EH (cell line): ENCODE measurements at regions not wholly inside any gene's neighbourhood (a gene's known extent, or its start where the extent isn't known, plus 50 kb on each side); places are given as distances from the start of the nearest gene placed in this dataset.
"Not testable (repeated sequence)": the region's sequence is repeated elsewhere in the genome, so short reads cannot be mapped to it uniquely, and the experiment has no call there.

ENCODE experiments used
- DNase-seq: peaks from one replicate; pipeline ENCODE4 v3.0.0-alpha.2; 2015; ENCODE audit warnings: low read depth

DNA sequence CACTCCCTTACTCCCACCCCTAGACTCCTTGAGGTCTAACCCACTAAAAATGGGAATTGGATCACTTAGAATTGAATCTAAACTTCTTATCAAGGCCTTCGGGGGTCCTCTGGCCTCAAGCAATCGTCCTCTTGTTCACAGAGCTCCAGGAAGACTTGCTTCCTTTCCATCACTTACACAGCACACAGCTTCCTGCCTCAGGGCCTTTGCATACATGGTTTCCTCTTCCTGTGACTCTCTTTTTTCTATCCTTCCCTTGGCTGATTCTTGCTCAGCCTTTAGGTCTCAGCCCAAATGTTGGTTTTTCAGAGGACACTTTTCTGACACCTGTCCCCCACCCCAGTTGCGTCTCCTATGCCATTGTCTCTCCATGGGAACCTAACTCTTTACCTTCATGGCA, 50.0 kb upstream of the ALDH1B1 start:
- no peak for DNase-seq

DNA sequence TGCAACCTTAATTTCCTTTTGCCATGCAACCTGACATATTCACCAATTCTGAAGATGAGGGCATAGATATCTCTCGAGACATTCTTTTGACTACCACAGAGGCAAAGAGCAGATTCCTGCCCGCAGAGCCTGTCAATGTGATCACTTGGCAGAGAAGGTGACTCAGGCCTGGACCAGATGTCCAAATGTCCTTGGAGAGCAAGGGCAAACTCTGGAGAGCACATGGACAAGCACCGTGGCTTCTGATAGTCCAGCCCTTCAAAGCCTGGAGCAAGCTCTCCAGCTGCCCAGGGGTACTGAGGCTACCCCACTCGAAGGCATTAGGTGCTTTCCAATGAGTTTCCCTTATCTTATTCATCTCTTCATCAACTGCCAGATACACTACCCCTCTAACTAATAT, 50.4 kb upstream of the ALDH1B1 start:
- no peak for DNase-seq

DNA sequence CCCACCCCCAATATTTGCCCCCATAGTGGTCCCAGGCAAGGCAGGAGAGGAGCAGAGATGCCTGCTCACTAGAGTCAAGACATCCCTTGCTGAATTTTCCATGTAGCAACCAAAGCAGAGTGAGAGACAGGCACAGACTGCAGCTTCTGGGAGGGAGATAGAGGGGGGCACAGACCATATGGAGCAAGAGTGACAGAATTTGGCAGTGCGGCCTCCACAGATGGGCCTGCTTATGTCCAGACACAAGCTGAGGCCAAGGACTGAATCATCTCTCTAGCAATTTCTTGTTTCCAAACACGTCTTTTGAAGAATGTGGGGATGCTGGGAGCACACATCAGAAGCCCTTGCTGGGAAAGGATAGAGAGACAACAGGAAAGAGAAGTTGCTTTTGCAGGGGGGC, 53.0 kb upstream of the ALDH1B1 start:
- peak; percentile 45 for DNase-seq

DNA sequence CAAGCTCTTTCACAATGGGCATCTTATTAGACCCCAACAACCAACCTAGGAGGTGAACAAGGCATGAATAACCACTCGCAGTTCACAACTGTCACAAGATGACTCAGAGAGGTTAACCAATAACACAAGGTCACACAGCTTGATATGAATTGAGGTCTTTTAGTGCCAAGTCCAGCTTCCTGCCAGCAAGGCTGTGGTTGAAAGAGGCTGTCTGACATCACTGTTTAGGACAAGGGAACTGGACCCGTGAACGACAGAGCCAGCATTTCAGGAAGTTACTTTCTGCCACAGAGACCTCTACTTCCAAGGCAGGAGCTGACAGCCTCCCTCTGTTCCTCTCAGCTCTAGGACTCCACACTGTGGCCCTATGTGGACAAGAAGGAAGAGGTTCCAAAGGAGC, 53.4 kb upstream of the ALDH1B1 start:
- peak; percentile 64 for DNase-seq

DNA sequence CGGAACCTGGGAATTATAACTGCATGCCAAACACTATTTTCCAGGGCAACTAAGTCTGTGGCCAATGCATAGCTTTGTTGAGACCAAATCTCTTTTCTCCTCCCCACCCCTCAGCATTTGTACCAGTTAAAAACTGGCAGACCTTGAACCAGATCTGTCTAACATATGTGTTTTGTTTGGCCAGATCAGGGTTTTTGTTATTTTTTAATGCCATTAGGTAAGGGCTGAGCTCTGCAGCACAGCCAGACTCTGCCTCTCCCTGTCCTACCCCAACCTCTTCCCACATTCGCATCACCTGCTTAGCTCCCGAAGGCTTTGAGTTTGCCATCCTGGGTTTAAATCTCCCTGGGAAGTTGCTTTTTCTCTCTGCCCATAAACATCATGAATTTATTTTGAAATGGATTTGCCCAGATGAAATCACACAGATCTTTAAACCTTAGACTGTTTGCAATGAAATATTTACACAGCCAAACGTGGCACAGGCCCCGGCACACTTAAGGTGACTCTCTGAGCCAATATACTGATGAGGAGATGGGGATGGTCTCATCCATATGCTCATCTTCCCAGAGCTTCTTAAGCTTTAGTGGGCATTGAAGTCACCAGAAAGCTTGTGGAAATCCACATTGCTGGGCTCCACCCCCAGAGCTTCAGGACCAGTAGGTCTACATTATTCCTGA, 54.0 kb upstream of the ALDH1B1 start:
- DNase-seq = no peak

DNA sequence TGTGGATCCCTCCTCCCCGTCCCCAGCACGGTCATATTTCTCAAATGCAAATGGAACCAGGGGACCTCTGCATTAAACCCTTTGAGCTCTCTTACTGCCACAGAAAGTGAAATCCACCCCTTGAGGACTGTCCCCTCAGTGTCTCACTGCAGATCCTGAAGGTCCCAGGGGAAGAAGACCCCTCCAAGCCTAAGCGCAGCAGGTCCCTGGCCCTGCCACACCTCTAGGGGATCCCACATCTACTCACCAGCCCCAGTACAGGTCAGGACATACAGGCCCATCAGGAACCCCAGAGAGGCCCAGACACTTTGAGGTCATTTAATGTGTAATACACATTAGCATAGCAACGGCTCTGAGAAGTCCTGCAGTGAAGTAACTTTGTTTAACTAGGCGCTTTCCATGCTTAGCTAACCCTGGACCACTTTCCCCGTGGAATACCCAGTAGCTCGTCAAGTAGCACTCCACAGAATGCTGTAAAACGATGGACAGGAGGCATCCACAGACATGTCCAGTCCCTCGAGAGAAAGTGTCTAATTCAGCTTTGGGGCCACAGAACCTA, 54.7 kb upstream of the ALDH1B1 start:
- no peak for DNase-seq

DNA sequence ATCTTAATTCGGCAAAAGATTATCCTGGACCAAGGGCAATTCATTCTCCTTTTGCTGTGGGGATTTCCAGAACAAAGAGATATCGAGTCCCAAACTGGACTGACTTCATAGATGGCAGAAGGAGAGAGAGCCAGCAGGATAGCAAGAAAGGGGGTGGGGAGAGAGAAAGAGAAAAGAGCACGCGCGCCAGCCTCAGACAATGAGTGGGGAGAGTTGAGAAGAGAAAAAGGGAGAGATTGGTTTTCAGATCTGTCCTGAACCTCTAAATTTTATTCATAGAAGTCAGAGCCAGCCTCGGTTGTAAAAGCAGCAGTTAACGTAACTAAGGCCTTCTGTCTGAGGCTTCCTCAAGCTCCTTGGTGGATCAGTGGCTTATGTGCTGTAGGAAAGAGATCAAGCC, 55.3 kb upstream of the ALDH1B1 start:
- DNase-seq = no peak

DNA sequence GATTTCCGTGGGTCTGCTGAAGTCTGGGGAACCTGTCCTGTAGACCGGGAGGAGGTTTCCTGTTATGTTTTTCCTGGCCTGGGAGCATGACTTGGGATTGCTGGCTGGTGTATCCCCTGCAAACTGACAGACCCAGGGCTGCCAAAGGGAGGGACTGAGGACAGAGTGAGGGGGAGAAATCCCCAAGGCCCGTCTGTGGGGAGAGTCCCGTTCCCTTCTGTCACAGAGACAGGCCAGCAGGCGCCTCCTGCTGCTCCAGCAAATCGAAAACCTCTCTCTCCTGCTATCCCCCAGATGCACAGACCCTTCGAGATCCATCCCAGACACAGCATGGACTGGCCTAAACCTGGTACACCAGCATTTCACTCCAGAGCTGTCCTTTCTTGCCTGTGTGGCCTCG, 56.2 kb upstream of the ALDH1B1 start:
- DNase-seq = no peak

DNA sequence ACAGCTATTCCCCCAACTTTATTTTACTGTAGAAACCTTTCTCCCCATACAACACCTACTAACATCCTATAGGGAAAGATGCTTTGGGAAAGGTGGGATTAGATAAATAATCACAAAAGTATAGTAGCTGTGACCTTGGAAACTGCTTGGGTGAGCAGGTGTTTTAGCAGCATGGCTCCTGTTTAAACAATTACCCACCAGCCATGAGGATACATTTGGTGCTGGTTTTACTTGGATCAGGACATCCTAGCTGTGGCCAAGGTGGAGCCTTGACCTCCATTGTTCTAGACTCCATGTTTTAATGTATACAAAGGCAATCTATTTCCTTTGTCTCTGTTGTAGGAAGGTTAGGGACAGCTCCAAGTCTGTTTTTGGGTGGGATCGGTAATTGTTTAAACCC, 56.8 kb upstream of the ALDH1B1 start:
- no peak for DNase-seq

DNA sequence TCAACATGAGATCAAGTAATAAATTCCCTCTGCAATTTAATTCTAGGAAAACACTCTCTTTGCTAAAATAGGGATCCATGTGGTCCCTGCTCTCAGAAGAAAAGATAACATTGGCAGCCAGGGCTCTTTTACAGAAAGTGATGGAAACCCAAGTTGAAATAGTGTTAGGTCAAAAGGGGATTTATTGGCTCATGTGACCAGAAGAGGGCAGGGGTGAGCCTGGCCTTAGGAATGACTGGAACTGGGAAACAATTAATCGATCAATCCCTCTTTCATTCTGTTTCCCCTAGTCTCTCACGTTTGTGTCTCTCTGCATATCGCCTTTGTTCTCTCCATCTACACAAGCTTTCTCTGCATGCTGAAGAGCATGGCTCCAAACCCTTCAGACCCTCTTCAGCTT, 58.3 kb upstream of the ALDH1B1 start:
- DNase-seq = peak; percentile 11

DNA sequence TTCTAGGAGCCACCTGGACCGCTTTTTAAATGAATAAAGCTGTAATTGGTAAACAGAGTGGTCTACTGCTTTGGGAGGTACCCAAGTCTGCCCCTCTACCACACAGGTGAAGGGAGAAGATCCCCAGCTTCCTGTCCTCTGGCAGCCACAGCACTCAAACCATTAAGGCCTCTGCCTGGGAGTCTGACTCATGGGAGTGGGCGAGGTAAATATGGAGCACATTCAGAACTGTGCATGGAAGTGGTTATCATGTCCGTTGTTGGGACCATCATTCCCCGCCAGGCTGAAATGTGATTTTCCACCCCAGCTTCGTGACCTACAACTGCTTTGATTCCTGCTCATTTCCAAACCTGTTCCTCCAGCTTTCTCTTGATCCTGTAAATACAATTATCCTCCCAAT, 59.5 kb upstream of the ALDH1B1 start:
- no peak for DNase-seq

DNA sequence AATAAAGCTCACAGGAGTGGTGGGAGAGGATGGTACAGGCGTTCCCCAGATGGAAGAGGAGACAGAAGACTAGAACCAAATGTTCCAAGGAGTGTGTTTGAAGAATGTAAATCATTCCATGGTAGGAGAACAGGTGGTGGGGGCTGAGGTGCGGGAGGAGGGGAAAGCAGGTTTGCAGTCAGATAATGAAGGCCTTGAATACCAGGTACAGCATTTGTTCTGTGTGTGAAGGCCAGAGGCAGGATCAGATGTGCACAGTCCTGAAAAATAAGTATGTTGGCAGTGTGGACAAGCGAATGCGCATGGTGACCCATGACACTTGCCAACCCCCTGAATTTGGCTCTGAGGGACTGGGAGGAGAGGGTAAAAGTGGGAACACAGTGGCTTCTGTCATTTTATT, 59.9 kb upstream of the ALDH1B1 start:
- DNase-seq = no peak

DNA sequence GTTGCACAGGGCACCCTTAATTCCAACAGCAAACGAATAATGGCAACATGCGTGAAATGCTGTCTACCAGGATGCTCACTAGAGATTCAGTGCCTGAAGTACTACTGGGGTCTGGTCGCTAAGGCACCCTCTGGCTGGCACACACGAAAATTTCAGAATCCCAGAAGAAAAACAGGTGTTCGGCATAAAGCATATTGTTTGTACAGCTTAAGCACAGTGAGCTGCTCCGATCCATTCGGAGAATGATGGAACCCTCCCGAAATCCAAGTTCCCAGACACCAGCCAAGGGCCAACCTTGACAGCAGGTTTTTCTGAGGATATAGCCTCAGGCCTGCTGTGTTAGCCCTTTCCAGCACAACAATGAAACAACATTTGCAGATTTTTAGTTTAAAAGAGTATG, 61.4 kb upstream of the ALDH1B1 start:
- DNase-seq = no peak

DNA sequence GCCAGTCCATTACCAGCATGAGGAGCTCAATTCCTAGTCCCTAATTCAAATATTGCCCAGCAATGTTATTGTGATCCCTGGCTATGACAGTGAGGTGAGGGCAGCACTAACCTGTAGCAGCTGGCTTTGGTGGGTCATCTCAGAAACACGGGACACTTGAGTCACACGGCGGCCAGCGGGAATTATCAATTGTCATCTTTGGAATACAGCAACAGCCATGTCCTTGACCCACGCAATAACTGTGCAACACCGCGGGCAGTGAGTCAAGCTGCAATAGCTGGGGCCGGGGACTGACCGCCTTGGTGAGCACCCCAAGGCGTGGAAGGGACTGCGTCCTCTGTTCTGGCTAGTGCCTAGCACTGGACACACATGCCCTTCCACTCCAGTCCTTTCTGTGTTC, 62.5 kb upstream of the ALDH1B1 start:
- DNase-seq = no peak

DNA sequence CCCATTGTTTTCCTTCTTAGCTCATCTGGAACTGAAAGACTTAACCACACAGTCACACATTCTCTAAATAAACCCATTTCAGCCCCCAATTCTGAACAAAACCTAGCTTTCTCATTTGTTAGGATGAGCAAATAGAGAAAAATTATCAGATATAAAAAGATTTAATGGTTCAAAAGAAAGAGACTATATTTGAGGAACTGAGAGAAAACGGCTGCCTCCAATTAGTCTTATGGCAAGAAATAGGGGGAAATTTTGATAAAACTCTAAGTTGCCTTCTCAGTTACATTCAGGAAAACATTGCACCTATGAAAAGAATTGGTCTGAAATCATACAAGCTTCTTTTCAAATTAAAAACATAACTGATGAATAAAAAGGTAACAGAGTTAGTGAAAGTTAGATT, 63.7 kb upstream of the ALDH1B1 start:
- DNase-seq = no peak

DNA sequence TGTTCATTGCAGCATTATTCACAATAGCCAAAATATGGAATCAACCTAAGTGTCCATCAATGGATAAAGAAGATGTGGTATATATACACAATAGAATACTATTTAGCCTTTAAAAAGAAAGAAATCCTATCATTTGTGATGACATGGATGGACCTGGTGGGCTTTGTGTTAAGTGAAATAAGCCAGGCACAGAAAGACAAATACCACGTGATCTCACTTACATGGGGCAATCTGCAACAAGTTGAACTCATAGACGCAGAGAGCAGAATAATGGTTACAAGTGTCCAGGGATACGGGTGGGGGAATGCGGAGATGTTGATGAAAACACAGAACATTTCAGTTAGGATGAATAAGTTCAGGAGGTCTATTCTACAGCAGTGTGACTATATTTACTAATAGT, 66.4 kb upstream of the ALDH1B1 start:
- DNase-seq = no peak

DNA sequence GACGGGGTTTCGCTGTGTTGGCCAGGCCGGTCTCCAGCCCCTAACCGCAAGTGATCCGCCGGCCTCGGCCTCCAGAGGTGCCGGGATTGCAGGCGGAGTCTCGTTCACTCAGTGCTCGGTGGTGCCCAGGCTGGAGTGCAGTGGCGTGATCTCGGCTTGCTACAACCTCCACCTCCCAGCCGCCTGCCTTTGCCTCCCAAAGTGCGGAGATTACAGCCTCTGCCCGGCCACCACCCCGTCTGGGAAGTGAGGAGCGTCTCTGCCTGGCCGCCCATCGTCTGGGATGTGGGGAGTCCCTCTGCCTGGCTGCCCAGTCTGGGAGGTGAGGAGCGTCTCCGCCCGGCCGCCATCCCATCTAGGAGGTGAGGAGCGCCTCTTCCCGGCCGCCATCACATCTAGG, 68.3 kb upstream of the ALDH1B1 start:
- DNase-seq = not testable (repeated sequence)

DNA sequence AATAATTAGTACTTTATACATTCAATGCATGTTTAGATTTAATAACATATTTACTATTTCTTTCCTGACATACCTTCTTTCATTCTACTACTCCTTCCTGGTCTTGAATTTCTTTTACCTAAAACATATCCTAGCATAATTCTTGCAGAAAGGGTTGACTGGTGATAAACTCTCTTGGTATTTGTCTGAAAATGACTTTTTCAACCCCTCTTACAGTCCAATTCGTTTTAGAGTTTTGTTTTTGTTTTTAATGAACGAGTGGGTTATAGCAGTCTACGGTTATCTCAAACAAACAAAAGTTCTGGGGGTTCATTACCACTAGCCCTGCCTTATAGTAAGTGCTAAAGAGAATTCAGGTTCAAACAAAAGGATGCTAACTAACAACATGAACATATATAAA, 69.6 kb upstream of the ALDH1B1 start:
- no peak for DNase-seq

DNA sequence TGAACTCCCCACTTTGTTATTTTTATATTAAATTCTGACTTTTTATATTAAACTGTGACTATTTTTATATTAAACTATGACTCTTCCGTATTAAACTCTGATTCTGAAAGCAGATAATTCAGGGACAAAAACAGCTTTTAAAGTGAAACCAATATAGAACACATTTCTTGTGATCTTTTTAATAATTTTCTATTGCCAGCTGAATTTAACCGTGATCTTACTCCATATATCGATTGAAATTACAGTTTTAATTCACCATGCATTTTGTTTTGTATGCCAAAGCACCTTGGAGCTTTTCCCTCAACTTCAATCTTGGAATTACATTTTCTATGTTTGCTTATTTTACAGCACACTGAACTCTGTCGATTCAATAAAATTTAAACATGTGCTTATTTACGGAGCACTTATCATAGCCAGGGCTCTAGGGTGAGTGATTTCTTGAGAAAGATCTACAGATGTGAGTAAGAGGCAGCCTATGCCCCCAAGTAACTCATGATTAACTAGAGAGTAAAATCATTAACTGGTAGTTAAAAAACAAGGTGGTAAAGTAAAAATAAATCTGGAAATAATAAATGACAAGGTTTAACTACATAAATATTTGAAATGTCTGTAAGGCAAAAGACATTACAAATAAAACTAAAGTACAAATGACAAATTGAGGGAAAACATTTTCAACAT, 72.9 kb upstream of the ALDH1B1 start:
- DNase-seq = no peak

DNA sequence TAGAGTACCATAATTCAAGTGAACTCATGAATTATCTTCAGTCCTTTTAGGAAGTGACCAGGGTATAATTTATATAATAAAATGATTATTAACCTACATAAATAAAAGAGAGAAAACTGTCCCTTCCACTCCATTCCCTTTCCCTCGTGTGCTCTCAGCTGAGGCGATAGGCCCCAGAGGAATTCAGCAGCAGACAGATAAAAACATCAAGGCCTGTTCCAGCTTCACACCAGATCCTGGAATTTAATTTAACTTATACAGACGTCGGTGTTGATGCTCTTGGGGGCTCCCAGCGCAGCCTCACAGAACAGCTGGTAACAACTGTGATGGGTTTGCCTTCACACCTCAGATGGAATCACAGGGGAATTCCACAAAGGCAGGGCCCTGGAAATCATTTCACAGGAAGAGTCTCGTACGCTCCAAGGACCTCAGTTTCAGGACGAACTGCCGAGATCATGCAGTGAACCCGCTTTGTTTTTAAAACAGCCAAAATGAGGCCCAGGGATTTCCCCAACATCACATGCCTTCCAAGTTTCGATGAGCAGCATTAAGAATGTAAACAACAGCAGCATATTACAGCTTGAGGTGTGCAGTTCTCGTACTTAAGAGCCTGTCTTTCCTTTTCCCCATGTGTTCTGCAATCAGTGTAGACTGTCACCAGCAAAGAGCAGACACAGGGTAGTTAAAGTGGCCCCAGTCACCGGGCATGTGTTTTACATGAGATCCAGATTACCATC, 73.6 kb upstream of the ALDH1B1 start:
- peak; percentile 12 for DNase-seq

DNA sequence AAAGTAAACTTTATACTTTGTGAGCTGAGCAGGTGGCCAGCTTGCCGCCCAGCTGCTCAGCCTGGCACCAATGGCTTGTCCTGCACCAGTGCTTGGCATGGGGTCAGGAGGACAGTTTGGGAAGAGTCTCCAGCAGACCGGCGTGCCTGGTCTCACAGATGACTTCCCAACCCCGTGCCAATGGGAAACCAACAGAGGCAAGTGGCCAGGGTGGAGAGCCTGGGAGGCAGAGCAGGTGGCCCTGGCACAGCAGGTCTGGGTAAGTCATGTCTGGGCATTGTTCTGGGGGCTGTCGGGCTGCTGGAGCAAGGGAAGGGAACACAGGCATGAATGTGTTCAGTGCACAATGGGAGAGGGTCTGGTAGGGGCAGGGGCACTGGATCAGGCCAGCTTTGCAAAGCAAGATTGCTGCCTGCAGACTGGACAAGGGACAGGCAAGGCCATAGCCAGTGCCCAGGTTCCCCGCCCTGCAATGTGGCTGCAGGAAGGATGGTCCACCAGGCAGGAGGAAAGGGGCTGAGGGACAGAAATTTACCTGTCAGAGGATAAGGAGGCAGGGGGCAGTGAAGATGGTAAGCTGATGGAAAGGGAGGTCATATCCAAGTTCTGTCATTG, 76.2 kb upstream of the ALDH1B1 start:
- DNase-seq = no peak

DNA sequence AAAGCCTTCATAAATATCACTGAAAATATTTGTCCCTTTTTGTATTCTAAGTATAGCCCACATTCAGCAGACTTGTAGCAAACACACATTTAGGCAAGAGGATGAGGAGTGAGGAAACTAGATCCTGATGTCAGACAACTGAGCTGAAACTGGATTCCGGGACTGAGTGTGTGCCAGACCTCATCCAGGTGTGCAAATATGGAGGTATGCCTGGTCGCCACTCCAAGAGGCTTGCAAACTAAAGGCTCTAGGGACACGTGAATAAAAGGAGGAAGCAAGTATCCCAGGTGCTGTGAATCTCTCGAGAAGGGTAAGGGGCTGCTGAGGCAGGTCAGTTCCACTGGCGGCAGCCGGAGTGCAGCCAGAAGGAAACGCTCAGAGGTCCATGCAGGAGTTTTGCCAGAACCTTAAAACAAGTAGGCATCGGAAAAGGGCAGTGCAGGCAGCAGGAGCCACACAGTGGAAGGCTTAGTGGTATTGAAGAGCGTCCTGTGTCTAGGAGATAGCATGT, 77.4 kb upstream of the ALDH1B1 start:
- no peak for DNase-seq

DNA sequence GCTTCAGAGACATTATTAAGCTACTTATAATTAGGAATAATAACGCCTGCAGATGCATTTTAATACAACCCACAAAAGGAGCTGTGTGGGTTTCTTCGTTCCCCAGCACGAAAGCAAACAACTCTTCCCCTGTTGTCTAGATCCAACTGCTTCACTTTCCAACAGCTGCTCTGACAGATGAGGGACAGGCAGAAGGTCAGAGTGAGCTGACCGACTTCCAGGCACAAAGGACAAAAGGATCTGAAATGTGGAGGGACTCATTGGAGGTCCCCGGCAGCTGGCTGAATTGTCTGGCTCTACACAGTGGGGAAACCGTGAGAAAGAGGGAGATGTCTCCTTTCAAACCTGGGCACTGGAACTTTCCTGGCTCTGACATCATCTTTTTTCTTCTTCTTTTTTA, 79.1 kb upstream of the ALDH1B1 start:
- no peak for DNase-seq
